ENCODE measurements at regions not wholly inside any gene's neighbourhood (a gene's known extent, or its start where the extent isn't known, plus 50 kb on each side); places are given as distances from the start of the nearest gene placed in this dataset.

GRCh38 chr4:181646864-181647263 is 596.3 kb upstream of the TENM3 start:
- no peak overlapping the region for H2AFZ ChIP-seq (ENCODE audit: low read length)
- DNase-seq (ENCODE audit: insufficient read length, low spot score, missing footprints), result peak; percentile 56
- H3K79me2 ChIP-seq (ENCODE audit: insufficient read depth, low read length), result no peaks in the 10 kb centered on the region
- peak overlapping the region; percentile 53 for H3K27ac ChIP-seq (ENCODE audit: low read depth, low read length)
- TF ChIP-seq CTCF (IDR thresholded peaks at IDR 0.05; ENCODE audit: extremely low read depth, low read depth, low read length), result no peak
- H3K4me3 ChIP-seq (ENCODE audit: insufficient read depth, low read length), result peak overlapping the region; percentile 64
- peak overlapping the region; percentile 78 for H3K4me2 ChIP-seq (ENCODE audit: insufficient read depth, low read length)
- peaks cover 16% of the 10 kb centered on the region for H3K4me1 ChIP-seq (ENCODE audit: insufficient read depth, low read length)
- no peaks in the 10 kb centered on the region for H3K36me3 ChIP-seq (ENCODE audit: insufficient read depth, low read length)
- H4K20me1 ChIP-seq (ENCODE audit: insufficient read depth, low read length), result no peaks in the 10 kb centered on the region
- H3K9me3 ChIP-seq (ENCODE audit: low read depth, low read length), result no peaks in the 10 kb centered on the region
- no peaks in the 10 kb centered on the region for H3K27me3 ChIP-seq (ENCODE audit: insufficient read depth, low read length)

GRCh38 chr4:181647396-181648147 is 595.6 kb upstream of the TENM3 start:
- H3K27me3 ChIP-seq (ENCODE audit: insufficient read depth, low read length), result no peaks in the 10 kb centered on the region
- H3K9me3 ChIP-seq (ENCODE audit: low read depth, low read length), result no peaks in the 10 kb centered on the region
- peak; percentile 39 for DNase-seq (ENCODE audit: insufficient read length, low spot score, missing footprints)
- no peaks in the 10 kb centered on the region for H3K79me2 ChIP-seq (ENCODE audit: insufficient read depth, low read length)
- peaks cover 16% of the 10 kb centered on the region for H3K4me1 ChIP-seq (ENCODE audit: insufficient read depth, low read length)
- TF ChIP-seq CTCF (IDR thresholded peaks at IDR 0.05; ENCODE audit: extremely low read depth, low read depth, low read length), result no peak
- peak overlapping the region; percentile 64 for H3K4me3 ChIP-seq (ENCODE audit: insufficient read depth, low read length)
- peak overlapping the region; percentile 39 for H2AFZ ChIP-seq (ENCODE audit: low read length)
- H3K36me3 ChIP-seq (ENCODE audit: insufficient read depth, low read length), result no peaks in the 10 kb centered on the region
- H4K20me1 ChIP-seq (ENCODE audit: insufficient read depth, low read length), result no peaks in the 10 kb centered on the region
- peak overlapping the region; percentile 53 for H3K27ac ChIP-seq (ENCODE audit: low read depth, low read length)
- H3K4me2 ChIP-seq (ENCODE audit: insufficient read depth, low read length), result peak overlapping the region; percentile 78

GRCh38 chr4:181650033-181650825 is 593.0 kb upstream of the TENM3 start:
- Histone ChIP-seq H3K4me3 (ENCODE audit: insufficient read depth, low read length) (no peak overlapping the region), H3K79me2 (ENCODE audit: insufficient read depth, low read length) (no peaks in the 10 kb centered on the region), H4K20me1 (ENCODE audit: insufficient read depth, low read length) (no peaks in the 10 kb centered on the region), H3K4me1 (ENCODE audit: insufficient read depth, low read length) (peaks cover 16% of the 10 kb centered on the region), H3K4me2 (ENCODE audit: insufficient read depth, low read length) (no peak overlapping the region), H2AFZ (ENCODE audit: low read length) (no peak overlapping the region), H3K27ac (ENCODE audit: low read depth, low read length) (no peak overlapping the region), H3K9me3 (ENCODE audit: low read depth, low read length) (no peaks in the 10 kb centered on the region), H3K36me3 (ENCODE audit: insufficient read depth, low read length) (no peaks in the 10 kb centered on the region), H3K27me3 (ENCODE audit: insufficient read depth, low read length) (no peaks in the 10 kb centered on the region)
- DNase-seq (ENCODE audit: insufficient read length, low spot score, missing footprints), result no peak
- no peak for TF ChIP-seq CTCF (IDR thresholded peaks at IDR 0.05; ENCODE audit: extremely low read depth, low read depth, low read length)

DNA sequence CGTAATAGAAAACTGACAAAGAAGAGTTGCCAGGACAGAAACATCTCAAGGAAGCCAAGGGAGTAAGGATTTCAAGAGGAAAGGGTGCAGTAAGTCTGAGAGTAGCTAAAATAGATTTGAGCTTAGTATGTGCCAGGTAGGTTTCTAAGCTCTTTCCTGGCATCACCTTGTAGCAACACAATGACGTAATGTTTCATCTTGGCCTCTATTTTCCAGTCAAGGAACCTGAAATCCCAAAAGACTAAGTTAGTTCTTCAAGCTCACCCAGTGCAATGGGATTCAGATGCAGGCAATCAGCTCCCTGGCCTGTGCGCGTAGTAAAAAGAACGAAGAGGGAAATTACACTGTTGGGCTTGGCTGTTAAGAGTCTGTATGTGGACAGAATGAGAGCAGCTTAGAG is 586.5 kb upstream of the TENM3 start:
- H2AFZ ChIP-seq (ENCODE audit: low read length), result no peak overlapping the region
- H3K4me3 ChIP-seq (ENCODE audit: insufficient read depth, low read length), result no peak overlapping the region
- no peaks in the 10 kb centered on the region for H3K79me2 ChIP-seq (ENCODE audit: insufficient read depth, low read length)
- no peaks in the 10 kb centered on the region for H4K20me1 ChIP-seq (ENCODE audit: insufficient read depth, low read length)
- no peak overlapping the region for H3K4me2 ChIP-seq (ENCODE audit: insufficient read depth, low read length)
- no peaks in the 10 kb centered on the region for H3K27me3 ChIP-seq (ENCODE audit: insufficient read depth, low read length)
- no peak for TF ChIP-seq CTCF (IDR thresholded peaks at IDR 0.05; ENCODE audit: extremely low read depth, low read depth, low read length)
- H3K4me1 ChIP-seq (ENCODE audit: insufficient read depth, low read length), result peaks cover 26% of the 10 kb centered on the region
- no peak overlapping the region for H3K27ac ChIP-seq (ENCODE audit: low read depth, low read length)
- no peaks in the 10 kb centered on the region for H3K36me3 ChIP-seq (ENCODE audit: insufficient read depth, low read length)
- H3K9me3 ChIP-seq (ENCODE audit: low read depth, low read length), result no peaks in the 10 kb centered on the region
- peak; percentile 29 for DNase-seq (ENCODE audit: insufficient read length, low spot score, missing footprints)
